Epithelial cell of esophagus (primary cell): ENCODE measurements at regions not wholly inside any gene's neighbourhood (a gene's known extent, or its start where the extent isn't known, plus 50 kb on each side); places are given as distances from the start of the nearest gene placed in this dataset.

Experiments used
- DNase-seq: peaks from one replicate; pipeline ENCODE4 v3.0.0; 2010; ENCODE audit warnings: low read depth
- H3K4me3 ChIP-seq: 2 replicates; pipeline ENCODE4 v1.5.1; 2011; ENCODE audit warnings: mild to moderate bottlenecking, low read length, control low read depth
- CTCF ChIP-seq: IDR thresholded peaks from 2 replicates; pipeline ENCODE4 v1.5.1; 2011; ENCODE audit warnings: low read depth, mild to moderate bottlenecking, low read length, control low read depth, inconsistent platforms; ENCODE audit not compliant: insufficient read depth; ENCODE audit errors: missing control alignments

- peak; percentile 31 for DNase-seq
- no peak overlapping the region for H3K4me3 ChIP-seq
- no peak for TF ChIP-seq CTCF
Measured at GRCh38 chr20:22324505-22324904, 259.9 kb downstream of the FOXA2 start.

GRCh38 chr20:22322513-22322912 is 261.9 kb downstream of the FOXA2 start:
- no peak overlapping the region for H3K4me3 ChIP-seq
- DNase-seq, result no peak
- no peak for TF ChIP-seq CTCF

GRCh38 chr20:22321191-22321590 is 263.2 kb downstream of the FOXA2 start:
- DNase-seq, result no peak
- no peak overlapping the region for H3K4me3 ChIP-seq
- no peak for TF ChIP-seq CTCF

DNA sequence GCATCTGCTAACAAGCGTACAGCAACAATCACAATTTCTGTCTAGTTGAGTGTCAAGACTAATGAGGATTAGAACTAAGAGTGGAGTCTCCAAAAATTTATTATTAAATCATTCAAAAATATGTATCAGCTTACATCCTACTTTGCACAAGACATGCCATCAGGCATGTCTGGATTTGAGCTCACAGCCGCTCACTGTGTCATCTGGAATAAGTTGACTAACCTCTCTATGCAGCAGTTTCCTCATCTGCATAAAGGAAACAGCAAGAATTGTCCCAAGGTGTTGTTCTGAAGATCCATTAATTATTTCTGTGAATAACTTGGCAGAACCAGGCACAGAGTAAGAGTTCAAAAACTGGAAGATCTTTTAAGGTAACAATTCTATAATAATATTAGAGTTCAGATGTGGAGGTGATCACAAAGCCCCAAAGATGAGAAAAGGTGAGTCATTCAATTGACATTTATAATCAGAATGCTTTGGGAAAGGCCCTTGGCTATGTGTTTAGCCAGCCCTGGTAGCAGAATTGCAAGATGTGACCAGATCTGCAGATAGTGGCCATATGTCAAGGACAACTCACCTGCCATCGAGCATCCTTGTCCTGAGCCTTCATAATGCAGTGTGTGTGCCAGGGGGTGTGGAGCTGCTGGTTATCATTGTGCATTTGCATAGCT is 264.0 kb downstream of the FOXA2 start:
- TF ChIP-seq CTCF, result no peak
- H3K4me3 ChIP-seq, result no peak overlapping the region
- peak; percentile 88 for DNase-seq

- no peak for TF ChIP-seq CTCF
- DNase-seq, result no peak
- H3K4me3 ChIP-seq, result no peak overlapping the region
Measured at GRCh38 chr20:22315771-22316170, 268.6 kb downstream of the FOXA2 start.

GRCh38 chr20:22315073-22315472 is 269.3 kb downstream of the FOXA2 start:
- no peak for DNase-seq
- H3K4me3 ChIP-seq, result no peak overlapping the region
- no peak for TF ChIP-seq CTCF

DNA sequence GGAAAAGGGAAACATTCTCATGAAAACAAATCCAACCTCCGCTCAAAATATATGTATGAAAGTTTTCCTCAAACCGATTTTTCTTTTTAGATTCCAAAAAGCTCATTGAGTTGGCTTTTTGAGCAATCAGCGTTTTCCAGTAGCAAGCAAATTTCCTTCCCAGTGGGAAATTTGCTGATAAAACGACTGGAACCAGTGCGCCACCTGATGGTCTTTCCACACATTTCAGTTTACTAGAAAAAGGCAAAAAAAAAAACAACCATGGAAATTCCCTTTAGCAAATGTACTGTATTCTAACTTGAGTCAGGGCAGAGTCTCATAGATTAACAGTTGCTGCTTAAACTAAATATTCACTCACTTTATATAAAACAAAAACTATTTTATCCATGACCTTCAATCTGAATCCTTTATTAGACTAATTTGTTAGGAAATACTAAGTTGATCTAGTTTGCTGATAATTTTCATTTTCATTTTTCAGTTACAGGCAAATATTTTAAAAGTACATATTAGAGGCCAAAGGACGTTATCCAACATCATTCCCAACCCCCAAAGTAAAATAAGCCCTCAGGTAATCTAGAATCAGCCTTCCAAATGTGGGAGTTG is 271.5 kb downstream of the FOXA2 start:
- peak; percentile 68 for DNase-seq
- no peak overlapping the region for H3K4me3 ChIP-seq
- peak; percentile 79 for TF ChIP-seq CTCF
